OCI-LY3 (cell line): ENCODE measurements at regions not wholly inside any gene's neighbourhood (a gene's known extent, or its start where the extent isn't known, plus 50 kb on each side); places are given as distances from the start of the nearest gene placed in this dataset.

Experiments
- H2AFZ ChIP-seq: fragments of 200-600, 300-600 bp; shearing (Covaris generic); 2 replicates; pipeline ENCODE4 v1.6.0; 2014; ENCODE audit warnings: antibody characterized with exemption, low read depth, low read length
- H3K27ac ChIP-seq: fragments of 200-600, 300-600 bp; sonication (generic); 2 replicates; pipeline ENCODE4 v1.5.1; 2014; ENCODE audit warnings: mild to moderate bottlenecking, low read length, moderate library complexity, mixed read lengths
- H3K27me3 ChIP-seq: fragments of 200-600, 300-600 bp; sonication (generic); 2 replicates; pipeline ENCODE4 v1.6.1; 2014; ENCODE audit warnings: low read depth, low read length, mixed read lengths
- H3K36me3 ChIP-seq: fragments of 200-600, 300-600 bp; sonication (generic); replicated peaks from 2 replicates; pipeline ENCODE3; 2014; ENCODE audit warnings: low read depth, low read length, mixed read lengths
- H3K4me1 ChIP-seq: fragments of 300-600, 200-600 bp; sonication (generic); 2 replicates; pipeline ENCODE4 v1.6.1; 2014; ENCODE audit warnings: low read length, mixed read lengths
- H3K4me2 ChIP-seq: fragments of 200-600, 300-600 bp; sonication (generic); 2 replicates; pipeline ENCODE4 v1.6.1; 2014; ENCODE audit warnings: low read length, mixed read lengths
- H3K4me3 ChIP-seq: fragments of 300-600, 200-600 bp; sonication (generic); 2 replicates; pipeline ENCODE4 v1.5.1; 2014; ENCODE audit warnings: antibody characterized with exemption, mild to moderate bottlenecking, low read length, moderate library complexity
- H3K79me2 ChIP-seq: fragments of 300-600, 200-600 bp; shearing (Covaris generic); 2 replicates; pipeline ENCODE4 v1.6.1; 2014; ENCODE audit warnings: mild to moderate bottlenecking, low read length, mixed read lengths
- H3K9ac ChIP-seq: fragments of 300-600, 200-600 bp; shearing (Covaris generic); 2 replicates; pipeline ENCODE4 v1.6.0; 2014; ENCODE audit warnings: mild to moderate bottlenecking, low read length, moderate library complexity
- H3K9me3 ChIP-seq: fragments of 200-600, 300-600 bp; shearing (Covaris generic); 2 replicates; pipeline ENCODE4 v1.6.1; 2014; ENCODE audit warnings: low read length, mixed read lengths; ENCODE audit not compliant: insufficient read depth
- H4K20me1 ChIP-seq: fragments of 200-600, 300-600 bp; sonication (generic); 2 replicates; pipeline ENCODE4 v1.6.1; 2016; ENCODE audit warnings: low read length, mixed read lengths; ENCODE audit not compliant: insufficient read depth
- CTCF ChIP-seq: fragments of 200-600, 300-600 bp; sonication (generic); IDR thresholded peaks from 2 replicates; pipeline ENCODE4 v1.5.1; 2014; ENCODE audit warnings: antibody characterized with exemption, low read length, low read depth
- EZH2phosphoT487 ChIP-seq: fragments of 200-600 bp; shearing (Covaris generic); IDR thresholded peaks from 2 replicates; pipeline ENCODE4 v1.6.1; 2018; ENCODE audit warnings: antibody characterized with exemption, mixed run types, low read depth

- Histone ChIP-seq H3K27ac (no peak overlapping the region), H2AFZ (no peak overlapping the region), H3K36me3 (no peaks in the 10 kb centered on the region), H3K27me3 (no peaks in the 10 kb centered on the region), H3K4me2 (no peak overlapping the region), H3K4me3 (no peak overlapping the region), H3K4me1 (peaks cover 31% of the 10 kb centered on the region), H3K9me3 (no peaks in the 10 kb centered on the region), H3K79me2 (no peaks in the 10 kb centered on the region), H4K20me1 (no peaks in the 10 kb centered on the region), H3K9ac (no peak overlapping the region)
- no peak for TF ChIP-seq CTCF
- TF ChIP-seq EZH2phosphoT487: no peak
These were observed 162.9 kb upstream of the PGRMC2 start for GRCh38 chr4:128450326-128451120.

GRCh38 chr4:128449251-128449650 lies 161.6 kb upstream of the PGRMC2 start:
- Histone ChIP-seq H3K4me1 (peaks cover 23% of the 10 kb centered on the region), H3K27ac (no peak overlapping the region), H3K36me3 (no peaks in the 10 kb centered on the region), H3K27me3 (no peaks in the 10 kb centered on the region), H3K9ac (no peak overlapping the region), H3K9me3 (peaks cover 1% of the 10 kb centered on the region; the same call in 1 of the 2 replicates), H4K20me1 (no peaks in the 10 kb centered on the region), H3K79me2 (no peaks in the 10 kb centered on the region), H3K4me2 (no peak overlapping the region), H3K4me3 (no peak overlapping the region), H2AFZ (no peak overlapping the region)
- TF ChIP-seq EZH2phosphoT487: no peak
- no peak for TF ChIP-seq CTCF

GRCh38 chr4:128444544-128445302 lies 157.1 kb upstream of the PGRMC2 start:
- no peak overlapping the region for H2AFZ ChIP-seq

More at GRCh38 chr4:128444544-128445302, 157.1 kb upstream of the PGRMC2 start:
- no peak overlapping the region for H3K4me3 ChIP-seq
- H3K36me3 ChIP-seq: no peaks in the 10 kb centered on the region
- H4K20me1 ChIP-seq: no peaks in the 10 kb centered on the region
- H3K9ac ChIP-seq: no peak overlapping the region
- H3K4me2 ChIP-seq: no peak overlapping the region
- no peaks in the 10 kb centered on the region for H3K4me1 ChIP-seq
- no peaks in the 10 kb centered on the region for H3K27me3 ChIP-seq
- H3K79me2 ChIP-seq: no peaks in the 10 kb centered on the region
- H3K9me3 ChIP-seq: peaks cover 15% of the 10 kb centered on the region
- TF ChIP-seq CTCF (no peak), EZH2phosphoT487 (no peak)
- no peak overlapping the region for H3K27ac ChIP-seq
